ENCODE measurements at regions not wholly inside any gene's neighbourhood (a gene's known extent, or its start where the extent isn't known, plus 50 kb on each side); places are given as distances from the start of the nearest gene placed in this dataset.
"Not testable (repeated sequence)": the region's sequence is repeated elsewhere in the genome, so short reads cannot be mapped to it uniquely, and the experiment has no call there.

DNA sequence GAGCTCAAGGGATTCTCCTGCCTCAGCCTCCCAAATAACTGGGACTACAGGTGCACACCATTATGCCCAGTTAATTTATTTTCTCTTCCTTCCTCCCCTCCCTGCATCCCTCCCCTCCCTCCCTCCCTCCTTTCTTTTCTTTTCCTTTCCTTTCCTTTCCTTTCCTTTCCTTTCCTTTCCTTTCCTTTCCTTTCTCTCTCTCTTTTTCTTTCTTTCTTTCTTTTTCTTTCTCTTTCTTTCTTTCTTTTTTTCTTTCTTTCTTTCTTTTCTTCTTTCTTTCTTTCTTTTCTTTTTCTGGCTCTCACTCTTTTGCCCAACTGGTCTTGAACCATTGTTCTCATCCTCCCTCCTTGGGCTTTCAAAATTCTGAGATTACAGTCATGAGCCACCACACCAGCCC, 873.0 kb upstream of the KLHL1 start:
- not testable (repeated sequence) for DNase-seq

- DNase-seq = no peak
Measured at GRCh38 chr13:70969321-70969720, 861.1 kb upstream of the KLHL1 start.

- no peak for DNase-seq
Measured at GRCh38 chr13:70967564-70967963, 859.3 kb upstream of the KLHL1 start.

DNA sequence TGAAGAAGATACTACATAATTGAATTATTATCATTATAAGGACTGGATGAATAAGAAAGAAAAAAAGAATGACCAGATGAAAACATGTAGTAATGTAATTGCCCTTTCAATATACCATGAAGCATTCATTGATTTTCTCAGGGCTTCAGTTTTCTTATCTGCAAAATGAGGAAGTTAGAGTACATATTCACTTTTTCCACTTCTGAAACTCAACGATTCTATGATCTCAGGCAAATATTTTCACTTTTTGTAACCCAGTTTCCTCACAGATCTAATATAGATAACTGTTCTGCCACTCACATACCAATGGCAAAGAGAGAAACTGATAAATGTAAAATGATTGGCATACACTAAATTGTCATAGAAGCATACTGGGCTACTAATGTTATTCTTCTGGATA, 856.6 kb upstream of the KLHL1 start:
- no peak for DNase-seq

- DNase-seq = no peak
Measured at GRCh38 chr13:70964124-70964523, 855.9 kb upstream of the KLHL1 start.

DNA sequence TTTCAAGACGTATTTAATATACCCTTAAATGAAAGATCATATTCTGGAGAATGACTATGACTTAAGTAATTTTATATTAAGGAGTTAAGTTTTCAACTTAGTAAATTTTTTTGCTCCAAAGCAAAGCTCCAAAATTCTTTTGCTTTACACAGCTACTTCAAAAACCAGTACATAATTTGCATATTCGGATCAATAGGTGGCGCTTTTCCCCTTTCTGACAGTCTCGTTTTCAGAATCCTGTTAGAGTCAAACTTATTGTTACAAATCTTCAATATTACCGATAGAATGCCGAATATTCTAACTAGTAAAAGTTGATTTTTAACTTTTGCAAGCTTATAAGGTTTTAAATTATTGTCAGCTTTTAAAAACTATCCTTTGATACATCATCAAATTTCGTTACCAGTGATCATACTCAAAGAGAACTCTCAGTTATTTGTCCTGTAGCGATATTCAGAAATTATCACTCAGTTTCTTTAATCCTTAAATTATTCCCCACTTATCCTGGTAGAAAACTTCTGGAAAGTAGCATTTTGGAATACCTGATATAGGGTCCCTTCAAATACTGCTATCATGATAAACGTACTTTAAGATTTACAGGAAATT, 852.7 kb upstream of the KLHL1 start:
- DNase-seq = no peak

DNA sequence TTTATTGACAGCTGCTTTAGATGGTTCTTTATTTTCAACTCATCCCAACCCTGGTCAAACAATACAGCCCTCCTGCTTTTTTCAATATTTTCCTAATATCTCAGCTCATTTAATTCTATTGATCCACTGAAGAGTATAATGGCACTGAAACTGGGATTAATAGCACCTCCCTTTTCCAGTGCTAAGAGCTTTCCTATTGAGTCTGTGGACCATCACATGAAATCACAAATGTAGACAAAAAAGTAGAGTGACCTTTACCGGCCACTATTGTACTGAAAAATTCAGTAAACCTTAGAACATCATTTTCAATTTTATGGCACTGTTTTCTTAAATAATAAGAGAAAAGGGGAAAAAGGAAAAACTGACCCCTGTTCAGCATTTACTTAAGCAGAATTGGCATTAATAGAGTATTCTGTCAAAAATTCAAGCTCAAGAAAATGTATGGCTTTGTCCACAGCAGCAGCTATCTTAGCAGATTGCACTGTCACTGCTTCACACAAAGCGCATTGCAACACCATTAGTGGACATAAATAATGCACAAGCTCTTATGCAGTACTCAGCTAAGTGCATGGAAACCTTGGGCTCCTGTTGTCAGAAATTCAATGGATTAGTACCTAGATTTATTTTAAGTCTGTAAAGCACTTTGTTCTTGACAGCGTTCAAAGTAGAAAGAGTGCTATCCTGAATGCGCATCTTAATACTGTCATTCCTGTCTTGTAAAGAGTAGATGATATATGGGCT, 851.0 kb upstream of the KLHL1 start:
- DNase-seq = no peak

DNA sequence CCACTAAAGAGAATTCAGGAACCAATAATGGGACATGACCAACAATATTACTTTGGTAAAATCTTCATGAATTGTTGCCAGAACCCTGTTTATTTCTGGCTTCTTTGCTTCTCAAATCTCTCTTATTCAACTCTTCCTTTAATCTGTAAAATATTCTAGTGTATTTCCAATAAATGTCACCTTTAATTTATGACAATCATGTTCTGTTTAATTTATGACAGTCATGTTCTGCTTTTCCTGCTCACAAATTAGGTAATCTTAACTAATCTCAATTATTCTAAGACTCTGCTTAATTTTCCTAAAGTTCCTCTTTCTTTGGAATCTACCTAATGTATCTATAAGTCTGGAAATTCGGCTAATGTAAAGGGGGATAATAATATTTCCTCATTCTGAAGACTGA, 847.6 kb upstream of the KLHL1 start:
- DNase-seq = no peak

GRCh38 chr13:70950664-70951063, 842.4 kb upstream of the KLHL1 start:
- no peak for DNase-seq

DNA sequence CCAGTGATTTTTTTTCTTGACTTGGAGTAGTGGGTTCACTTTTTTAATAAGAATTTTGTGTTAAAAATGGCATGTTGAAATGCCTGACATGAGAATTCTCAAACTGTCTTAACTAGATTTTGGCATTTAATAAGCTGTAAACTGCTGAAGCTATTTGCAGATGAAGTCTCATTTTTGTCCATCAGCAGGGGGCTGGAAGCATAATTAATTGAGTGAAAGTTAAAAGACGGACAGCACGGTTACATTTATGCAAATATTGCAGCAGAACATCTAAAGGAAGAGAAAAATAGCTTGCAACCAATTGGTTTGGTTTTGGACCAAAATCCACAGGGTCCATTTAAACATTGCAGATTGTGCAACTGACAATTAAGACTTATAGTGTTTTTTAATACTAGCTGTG, 837.3 kb upstream of the KLHL1 start:
- DNase-seq = no peak

- no peak for DNase-seq
Measured at GRCh38 chr13:70941454-70941853, 833.2 kb upstream of the KLHL1 start.

DNA sequence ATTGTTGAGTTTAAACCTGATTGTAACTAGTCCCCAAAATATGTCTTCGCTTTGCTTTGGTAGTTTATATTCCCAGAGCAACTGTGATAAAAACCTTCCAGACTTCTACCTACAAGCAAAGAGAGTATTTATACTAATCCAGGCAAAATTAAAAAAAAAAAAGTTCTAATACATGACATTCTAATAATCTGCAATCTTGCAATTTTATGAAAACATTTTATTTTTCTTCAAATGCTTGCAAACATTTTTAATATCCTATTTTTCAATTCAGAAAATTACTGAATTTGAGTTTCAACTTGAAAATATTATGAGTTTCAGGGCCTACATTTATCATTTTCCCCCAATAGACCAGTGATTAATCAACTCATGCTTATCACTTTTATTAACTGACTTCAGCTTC, 830.2 kb upstream of the KLHL1 start:
- no peak for DNase-seq

- no peak for DNase-seq
Measured at GRCh38 chr13:70932511-70932910, 824.3 kb upstream of the KLHL1 start.

GRCh38 chr13:70923863-70924752, 815.9 kb upstream of the KLHL1 start:
- DNase-seq = no peak

- no peak for DNase-seq
Measured at GRCh38 chr13:70911286-70911685, 803.0 kb upstream of the KLHL1 start.

DNA sequence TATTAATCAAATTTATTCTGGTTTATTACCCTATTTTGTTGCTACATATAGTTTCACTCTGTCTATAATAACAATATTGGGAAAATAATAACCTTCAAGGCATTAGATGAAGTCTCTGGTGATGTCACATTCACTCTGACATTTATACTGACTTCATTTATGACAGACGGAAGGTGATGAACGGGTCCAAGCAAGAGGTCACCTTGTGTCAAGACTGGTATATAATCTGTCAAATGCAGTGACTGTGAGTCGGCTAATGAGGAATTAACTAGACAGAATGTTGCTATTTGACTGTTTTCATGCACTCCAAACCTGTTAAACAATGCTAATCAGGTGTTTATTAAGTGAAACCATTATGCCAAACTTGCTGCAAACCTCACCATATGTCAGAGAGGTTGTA, 800.5 kb upstream of the KLHL1 start:
- DNase-seq = no peak

- no peak for DNase-seq
Measured at GRCh38 chr13:70905035-70905434, 796.8 kb upstream of the KLHL1 start.

- no peak for DNase-seq
Measured at GRCh38 chr13:70896136-70896535, 787.9 kb upstream of the KLHL1 start.

GRCh38 chr13:70895599-70895998, 787.3 kb upstream of the KLHL1 start:
- DNase-seq = no peak

DNA sequence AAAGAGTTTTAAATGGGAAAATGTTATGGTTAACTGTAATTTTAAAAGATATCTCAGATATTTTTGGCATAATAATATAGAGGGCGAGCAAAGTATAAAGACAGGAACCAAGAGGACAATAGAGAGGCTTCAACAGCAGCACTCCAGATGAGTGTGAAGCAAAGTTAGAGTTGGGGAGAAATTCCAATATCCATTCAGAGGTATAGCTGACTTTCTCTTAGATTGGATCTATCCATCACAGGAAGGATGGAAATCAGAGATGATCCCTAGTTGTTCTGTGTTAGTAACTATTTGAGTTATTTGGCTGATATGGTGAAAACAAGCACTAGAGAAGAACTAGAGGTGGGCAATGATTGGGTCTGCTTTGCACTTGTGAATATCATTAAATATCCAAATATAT, 786.0 kb upstream of the KLHL1 start:
- DNase-seq = no peak

DNA sequence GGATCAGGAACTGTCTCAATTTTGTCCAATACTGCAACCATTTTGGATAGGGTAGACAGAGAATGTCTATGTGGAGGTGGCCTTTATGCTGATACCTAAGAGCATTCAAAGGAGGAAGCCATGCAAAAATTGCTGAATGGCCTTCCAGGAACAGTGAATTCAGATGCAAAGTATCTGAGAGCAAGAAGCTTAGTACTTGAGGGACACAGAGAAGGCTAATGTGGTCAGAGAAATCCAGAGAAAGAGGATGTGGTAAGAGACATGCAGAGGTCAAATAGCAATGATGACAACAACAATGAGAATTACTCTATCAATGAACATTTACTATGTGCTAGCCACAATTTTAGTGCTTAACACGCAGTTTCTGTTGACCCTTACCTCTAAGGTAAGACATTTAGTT, 785.6 kb upstream of the KLHL1 start:
- no peak for DNase-seq

- DNase-seq = no peak
Measured at GRCh38 chr13:70890289-70890688, 782.0 kb upstream of the KLHL1 start.

DNA sequence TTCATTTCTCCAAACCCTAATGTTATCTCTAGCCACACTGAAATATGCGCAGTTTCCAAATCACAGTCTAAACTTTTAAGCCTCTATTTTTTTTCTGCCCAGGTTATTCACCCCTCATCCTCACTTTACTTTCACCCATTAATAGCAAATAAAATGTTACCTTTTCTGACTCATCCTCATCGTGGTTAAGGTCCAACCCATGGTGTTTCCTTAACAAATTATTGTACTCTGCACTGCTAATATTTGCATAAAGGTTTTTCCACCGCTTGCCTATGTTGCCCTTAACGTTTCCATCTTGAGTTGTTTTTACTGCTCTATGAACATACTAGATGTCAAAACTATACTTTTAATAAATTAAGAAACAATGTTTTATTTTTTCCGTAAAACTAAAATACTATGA, 780.9 kb upstream of the KLHL1 start:
- no peak for DNase-seq

DNA sequence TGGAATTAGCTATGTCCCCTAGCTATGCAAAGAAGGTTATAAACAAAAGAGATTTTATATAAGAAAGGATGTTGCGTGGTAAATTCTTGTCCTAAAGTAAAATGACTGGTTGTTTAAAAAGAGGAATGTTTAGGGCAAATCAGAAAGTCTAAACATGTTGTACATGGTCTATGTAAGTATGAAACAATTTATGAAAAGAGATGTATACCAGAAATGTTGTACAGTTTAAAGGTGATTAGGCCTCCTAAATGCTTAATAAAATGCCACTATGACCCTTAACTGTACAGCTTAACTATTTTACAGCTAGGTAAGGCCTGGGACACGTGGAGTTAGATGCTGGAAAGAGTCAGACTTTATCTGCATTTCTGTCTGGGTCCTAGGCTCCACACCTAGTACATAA, 775.9 kb upstream of the KLHL1 start:
- no peak for DNase-seq

All from right hindlimb (tissue), 1 donor.